ENCODE measurements at regions not wholly inside any gene's neighbourhood (a gene's known extent, or its start where the extent isn't known, plus 50 kb on each side); places are given as distances from the start of the nearest gene placed in this dataset.

DNA sequence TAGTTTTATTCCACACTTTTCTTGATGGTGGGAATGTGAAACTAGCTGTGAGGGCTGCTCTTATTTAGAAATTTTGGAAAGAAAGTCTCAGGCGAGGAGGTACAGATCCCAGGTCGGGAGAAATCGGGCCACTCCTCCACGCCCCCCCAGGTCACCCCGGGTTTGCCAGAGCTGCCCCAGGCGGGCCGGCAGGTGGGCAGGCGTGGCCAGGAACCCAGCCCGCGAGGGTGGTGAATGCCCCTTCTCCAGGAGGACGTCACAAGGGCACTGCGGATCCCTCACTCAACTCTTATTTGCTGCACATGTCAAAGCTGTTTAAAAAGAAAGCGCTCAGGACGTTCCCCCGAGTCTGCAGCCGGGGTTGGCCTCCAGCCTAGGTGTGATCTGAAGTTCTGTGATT, 60.5 kb upstream of the SLCO4A1 start:
- TF ChIP-seq CTCF (conservative IDR thresholded peaks at IDR 0.05; ENCODE audit: low read length) (no peak), EZH2phosphoT487 (IDR thresholded peaks at IDR 0.05; ENCODE audit: borderline replicate concordance) (no peak)
